HG03280 (cell line): ENCODE measurements at regions not wholly inside any gene's neighbourhood (a gene's known extent, or its start where the extent isn't known, plus 50 kb on each side); places are given as distances from the start of the nearest gene placed in this dataset.
"Not testable (repeated sequence)": the region's sequence is repeated elsewhere in the genome, so short reads cannot be mapped to it uniquely, and the experiment has no call there.

Experiments used
- ATAC-seq: cut with Tn5 transposase; IDR thresholded peaks from one replicate; pipeline ENCODE4 v1.9.1; 2021; ENCODE audit warnings: mild to moderate bottlenecking, moderate library complexity; ENCODE audit not compliant: unreplicated experiment

- ATAC-seq = no peak
Measured at GRCh38 chr14:66315548-66315947, 170.6 kb upstream of the CCDC196 start.

DNA sequence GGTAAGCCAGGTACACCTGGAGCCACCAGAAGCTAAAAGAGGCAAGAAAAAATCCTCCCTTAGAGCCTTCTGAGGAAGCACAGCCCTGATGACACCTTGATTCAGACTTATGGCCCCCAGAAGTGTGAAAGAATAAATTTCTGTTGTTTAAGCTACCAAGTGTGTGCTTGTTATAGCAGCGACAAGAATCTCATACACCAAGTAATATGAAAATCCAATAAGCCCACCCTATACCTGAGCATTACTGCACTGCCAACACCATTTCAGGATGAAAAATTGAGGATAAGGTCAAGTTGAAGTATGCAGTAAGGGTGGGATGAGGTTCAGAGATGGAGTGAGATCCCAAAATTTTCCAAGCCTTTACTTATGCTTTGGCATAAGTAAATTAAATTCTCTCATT, 163.6 kb upstream of the CCDC196 start:
- ATAC-seq = no peak

GRCh38 chr14:66330228-66330627, 155.9 kb upstream of the CCDC196 start:
- no peak for ATAC-seq

DNA sequence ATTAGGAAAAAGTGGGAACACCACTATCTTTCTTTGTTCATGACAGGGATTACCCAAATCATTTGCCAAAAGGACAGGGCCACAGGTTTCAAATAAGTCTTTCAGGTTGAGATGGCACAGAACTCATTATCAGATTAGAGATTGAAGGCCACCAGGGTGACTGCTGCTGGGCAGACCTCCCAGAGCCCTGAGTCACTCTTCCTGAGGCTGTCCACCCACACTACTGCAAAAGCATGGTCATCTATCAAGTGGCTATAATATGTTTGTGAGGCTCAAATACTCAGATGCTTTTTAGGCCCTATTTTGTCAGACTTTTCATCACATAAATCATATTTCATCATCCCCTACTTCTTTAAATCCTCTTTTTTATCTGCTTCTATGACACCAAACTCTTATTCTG, 155.3 kb upstream of the CCDC196 start:
- no peak for ATAC-seq

DNA sequence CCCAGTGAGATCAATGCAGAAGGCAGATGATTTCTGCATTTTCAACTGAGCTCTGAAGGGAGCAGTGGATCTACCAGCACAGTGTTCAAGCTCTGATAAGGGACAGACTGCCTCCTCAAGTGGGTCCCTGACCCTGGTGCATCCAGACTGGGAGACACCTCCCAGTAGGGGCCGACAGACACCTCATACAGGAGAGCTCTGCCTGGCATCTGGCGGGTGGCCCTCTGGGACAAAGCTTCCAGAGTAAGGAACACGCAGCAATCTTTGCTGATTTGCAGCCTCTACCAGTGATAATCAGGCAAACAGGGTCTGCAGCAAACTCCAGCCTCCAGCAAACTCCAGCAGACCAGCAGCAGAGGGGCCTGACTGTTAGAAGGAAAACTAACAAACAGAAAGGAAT, 152.9 kb upstream of the CCDC196 start:
- not testable (repeated sequence) for ATAC-seq

DNA sequence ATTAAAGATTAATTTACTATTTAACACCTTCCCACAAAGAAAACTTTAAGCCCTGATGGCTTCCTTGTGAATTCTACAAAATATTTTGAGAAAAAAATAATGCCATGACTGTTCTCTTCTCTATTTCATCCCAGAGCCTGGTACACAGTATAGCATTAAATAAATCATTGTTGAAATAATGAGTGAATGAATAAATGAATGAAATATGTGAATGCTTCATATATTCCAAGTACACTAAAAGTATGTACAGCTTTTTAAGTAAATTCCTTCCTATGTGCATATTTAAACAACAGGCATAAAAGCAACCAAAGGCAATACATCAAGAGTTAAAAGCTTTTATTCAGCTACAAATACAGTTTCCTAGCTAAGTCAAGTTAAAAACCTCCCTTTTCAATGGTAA, 144.9 kb upstream of the CCDC196 start:
- ATAC-seq = no peak

- ATAC-seq = no peak
Measured at GRCh38 chr14:66345986-66346385, 140.2 kb upstream of the CCDC196 start.

- ATAC-seq = no peak
Measured at GRCh38 chr14:66351310-66351709, 134.9 kb upstream of the CCDC196 start.

- ATAC-seq = no peak
Measured at GRCh38 chr14:66359500-66359899, 126.7 kb upstream of the CCDC196 start.

GRCh38 chr14:66360366-66360926, 125.7 kb upstream of the CCDC196 start:
- ATAC-seq = no peak

- no peak for ATAC-seq
Measured at GRCh38 chr14:66361013-66361412, 125.2 kb upstream of the CCDC196 start.

- no peak for ATAC-seq
Measured at GRCh38 chr14:66365388-66365787, 120.8 kb upstream of the CCDC196 start.

DNA sequence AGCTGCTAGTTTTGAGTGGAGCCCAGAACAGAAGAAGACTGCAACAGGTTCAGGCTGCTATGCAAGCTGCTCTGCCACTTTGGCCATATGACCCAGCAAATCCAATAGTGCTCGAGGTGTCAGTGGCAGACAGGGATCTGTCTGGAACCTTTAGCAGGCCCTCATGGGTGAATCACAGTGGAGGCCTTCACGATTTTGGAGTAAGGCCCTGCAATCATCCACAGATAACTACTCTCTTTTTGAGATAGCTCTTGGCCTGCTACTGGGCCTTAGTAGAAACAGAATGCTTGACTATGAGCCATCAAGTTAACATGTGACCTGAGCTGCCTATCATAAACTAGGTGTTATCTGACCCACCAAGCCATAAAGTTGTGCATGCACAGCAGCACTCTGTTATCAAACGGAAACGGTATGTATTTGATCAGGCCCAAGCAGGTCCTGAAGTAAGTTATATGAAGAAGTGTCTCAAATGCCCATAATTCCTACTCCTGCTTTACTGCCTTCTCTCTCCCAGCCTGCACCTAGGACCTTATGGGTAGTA, 116.9 kb upstream of the CCDC196 start:
- ATAC-seq = no peak

GRCh38 chr14:66371776-66372175, 114.4 kb upstream of the CCDC196 start:
- ATAC-seq = no peak

DNA sequence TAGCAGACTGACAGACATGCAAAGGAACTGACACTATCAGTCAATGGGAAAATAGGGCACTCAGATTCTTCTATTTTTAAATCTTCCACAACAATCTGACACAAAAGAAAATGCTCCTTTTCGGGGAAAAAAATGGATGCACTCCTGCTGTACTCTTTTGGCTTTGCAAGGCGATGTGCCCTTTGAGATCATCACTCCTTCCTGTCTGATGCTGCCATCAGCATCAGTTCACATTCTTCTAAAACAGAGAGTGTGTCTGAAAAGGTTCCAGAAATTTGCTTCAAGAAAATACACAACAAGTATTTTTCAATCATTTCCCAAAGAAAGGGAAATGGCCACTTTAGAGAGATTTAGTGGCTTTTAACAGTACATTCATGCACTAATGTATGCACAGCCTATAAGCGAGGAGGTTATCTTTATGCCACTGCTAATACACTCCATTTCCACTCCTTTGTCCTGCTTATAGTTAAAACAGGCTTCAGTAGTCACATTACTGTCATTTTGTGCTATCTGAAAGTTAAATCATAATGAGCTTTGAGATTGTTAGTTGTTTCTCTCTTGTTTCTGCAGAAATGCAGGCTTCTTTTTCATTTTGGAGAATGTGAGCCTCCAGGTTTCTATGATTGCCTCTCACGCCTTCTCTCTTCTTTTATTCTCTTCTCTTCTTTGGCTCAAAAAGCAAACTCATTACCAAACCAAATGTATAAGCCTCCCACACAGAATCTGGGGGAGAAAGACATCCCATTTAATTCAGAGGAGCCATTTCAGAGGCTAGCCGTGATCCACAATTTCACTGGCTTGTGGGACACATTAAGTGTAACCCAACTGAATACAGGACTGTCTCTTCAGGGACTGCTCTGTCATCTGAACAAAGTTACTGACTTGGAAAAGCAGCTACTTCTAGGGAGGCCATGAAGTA, 110.9 kb upstream of the CCDC196 start:
- ATAC-seq = no peak

GRCh38 chr14:66377574-66377973, 108.6 kb upstream of the CCDC196 start:
- ATAC-seq = no peak

GRCh38 chr14:66378712-66379505, 107.3 kb upstream of the CCDC196 start:
- ATAC-seq = no peak

DNA sequence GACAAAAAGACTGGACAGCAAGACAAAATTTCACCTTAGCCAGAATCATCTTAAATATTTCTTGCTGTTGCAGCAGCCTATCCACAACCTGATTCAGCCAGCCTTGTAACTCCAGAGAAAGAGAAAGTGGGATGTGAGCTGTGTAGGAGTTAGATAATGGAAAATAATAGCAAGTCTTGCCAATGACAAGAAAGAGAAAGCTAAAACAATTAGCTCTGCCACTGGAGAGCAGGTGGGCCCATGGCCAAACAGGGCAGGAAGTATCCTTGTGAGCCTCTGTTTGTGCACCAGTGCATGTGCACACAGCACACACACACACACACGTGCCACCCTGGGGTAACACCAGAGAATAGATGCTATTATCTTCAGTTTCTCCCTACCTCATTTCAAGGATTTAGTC, 106.0 kb upstream of the CCDC196 start:
- ATAC-seq = no peak

DNA sequence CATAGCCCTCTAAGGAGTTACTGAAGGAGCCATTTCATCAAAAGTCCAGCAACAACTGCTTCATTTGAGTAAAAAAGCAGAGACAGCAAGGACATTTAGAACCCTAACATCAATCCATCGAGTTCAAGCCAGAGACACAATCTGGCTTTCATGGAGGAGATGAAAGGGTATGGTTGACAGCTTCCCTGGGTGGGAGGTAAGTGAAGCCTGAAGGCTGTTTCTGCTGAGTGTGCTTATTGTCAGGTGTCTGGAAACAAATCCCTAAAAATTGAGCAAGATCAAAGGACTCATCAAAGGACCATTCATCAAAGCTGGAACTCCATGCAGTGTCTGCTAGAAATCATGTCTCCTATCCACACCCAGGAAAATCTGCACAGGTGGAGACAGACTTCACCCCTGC, 104.4 kb upstream of the CCDC196 start:
- ATAC-seq = no peak

GRCh38 chr14:66383257-66383656, 102.9 kb upstream of the CCDC196 start:
- ATAC-seq = no peak

GRCh38 chr14:66383771-66384170, 102.4 kb upstream of the CCDC196 start:
- ATAC-seq = no peak
